Tibial nerve (tissue), 4 donors: ENCODE measurements at regions not wholly inside any gene's neighbourhood (a gene's known extent, or its start where the extent isn't known, plus 50 kb on each side); places are given as distances from the start of the nearest gene placed in this dataset.
"Not testable (repeated sequence)": the region's sequence is repeated elsewhere in the genome, so short reads cannot be mapped to it uniquely, and the experiment has no call there.

Source experiments
- DNase-seq, 2 donors: peaks; one replicate each; pipeline ENCODE4 v3.0.0-alpha.2; 2019; ENCODE audit warnings: low spot score in 2 of 2
- H3K27ac ChIP-seq, 4 donors: fragments of 200-600 bp; sonication (generic) in 3 of 4; one replicate each; pipeline ENCODE4 v1.5.1; 2017 to 2019; ENCODE audit warnings: mild to moderate bottlenecking in 1 of 4
- H3K27me3 ChIP-seq, 2 donors: fragments of 200-600 bp; sonication (generic) in 1 of 2; one replicate each; pipeline versions ENCODE4 v1.5.1 to v1.6.0; 2017 to 2019
- H3K36me3 ChIP-seq, 3 donors: fragments of 200-600 bp; sonication (generic); one replicate each; pipeline ENCODE4 v1.5.1; 2018 to 2019
- H3K4me1 ChIP-seq, 4 donors: fragments of 200-600 bp; sonication (generic) in 3 of 4; one replicate each; pipeline ENCODE4 v1.5.1; 2017 to 2019
- H3K4me3 ChIP-seq, 4 donors: fragments of 200-600 bp; sonication (generic) in 3 of 4; one replicate each; pipeline ENCODE4 v1.5.1; 2017 to 2019; ENCODE audit warnings: mild to moderate bottlenecking in 1 of 4, moderate library complexity in 1 of 4
- H3K9me3 ChIP-seq, 4 donors: fragments of 200-600 bp; sonication (generic) in 3 of 4; one replicate each; pipeline ENCODE4 v1.5.1; 2017 to 2019
- EP300 ChIP-seq, 2 donors: sonication (generic); formaldehyde crosslinking; IDR thresholded peaks; one replicate each; pipeline ENCODE4 v1.6.1; 2017; ENCODE audit warnings: antibody characterized with exemption in 2 of 2, mild to moderate bottlenecking in 1 of 2
- POLR2A ChIP-seq, 2 donors: fragments of 450-650 bp; IDR thresholded peaks; one replicate each; pipeline ENCODE4 v1.6.1; 2017; ENCODE audit warnings: antibody characterized with exemption in 2 of 2, mild to moderate bottlenecking in 2 of 2, moderate library complexity in 2 of 2
- WGBS, 2 donors: methylation state at CpG; one replicate each; pipeline ENCODE4 v1.1.5; 2018; 5-methylcytosine and 5-hydroxymethylcytosine counted together
- TF ChIP-seq, protein P1 (sequence below), 5 experiments: fragments of 200-600 bp in 3 of 5; fragments of 450-650 bp in 2 of 5; sonication (generic) in 3 of 5; IDR thresholded peaks; one replicate each; pipeline ENCODE4 v1.5.1; 2016 to 2019; ENCODE audit warnings: antibody characterized with exemption in 5 of 5, mild to moderate bottlenecking in 3 of 5, moderate library complexity in 2 of 5

DNA sequence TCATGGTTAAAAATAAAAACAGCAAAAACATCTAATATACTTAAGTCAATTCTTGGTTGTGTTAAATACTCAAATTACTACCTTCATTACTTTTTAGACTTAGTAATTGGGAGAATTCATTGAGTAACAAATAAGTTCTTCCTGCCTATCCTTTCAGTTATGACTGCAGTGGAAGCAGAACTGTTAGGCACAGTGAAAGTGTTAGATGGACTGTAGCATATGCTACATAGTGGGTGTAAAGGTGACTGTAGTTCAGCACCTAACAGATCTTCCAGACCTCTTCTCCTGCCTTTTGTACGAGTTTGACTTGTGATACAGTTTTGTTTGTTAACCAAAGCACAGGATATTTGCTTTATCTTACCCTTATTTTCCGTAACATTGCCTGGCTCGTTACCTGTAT, 143.4 kb downstream of the KDM5D start:
- no peak overlapping the region for H3K4me3 ChIP-seq
- TF ChIP-seq, protein P1, sequence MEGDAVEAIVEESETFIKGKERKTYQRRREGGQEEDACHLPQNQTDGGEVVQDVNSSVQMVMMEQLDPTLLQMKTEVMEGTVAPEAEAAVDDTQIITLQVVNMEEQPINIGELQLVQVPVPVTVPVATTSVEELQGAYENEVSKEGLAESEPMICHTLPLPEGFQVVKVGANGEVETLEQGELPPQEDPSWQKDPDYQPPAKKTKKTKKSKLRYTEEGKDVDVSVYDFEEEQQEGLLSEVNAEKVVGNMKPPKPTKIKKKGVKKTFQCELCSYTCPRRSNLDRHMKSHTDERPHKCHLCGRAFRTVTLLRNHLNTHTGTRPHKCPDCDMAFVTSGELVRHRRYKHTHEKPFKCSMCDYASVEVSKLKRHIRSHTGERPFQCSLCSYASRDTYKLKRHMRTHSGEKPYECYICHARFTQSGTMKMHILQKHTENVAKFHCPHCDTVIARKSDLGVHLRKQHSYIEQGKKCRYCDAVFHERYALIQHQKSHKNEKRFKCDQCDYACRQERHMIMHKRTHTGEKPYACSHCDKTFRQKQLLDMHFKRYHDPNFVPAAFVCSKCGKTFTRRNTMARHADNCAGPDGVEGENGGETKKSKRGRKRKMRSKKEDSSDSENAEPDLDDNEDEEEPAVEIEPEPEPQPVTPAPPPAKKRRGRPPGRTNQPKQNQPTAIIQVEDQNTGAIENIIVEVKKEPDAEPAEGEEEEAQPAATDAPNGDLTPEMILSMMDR (IDR thresholded peaks at IDR 0.05), result no peak
- TF ChIP-seq EP300 (IDR thresholded peaks at IDR 0.05), result no peak
- no peaks in the 10 kb centered on the region for H3K4me1 ChIP-seq
- no peaks in the 10 kb centered on the region for H3K36me3 ChIP-seq
- no peak for DNase-seq
- H3K27ac ChIP-seq, result no peak overlapping the region
- H3K27me3 ChIP-seq, result no peaks in the 10 kb centered on the region
- no peaks in the 10 kb centered on the region for H3K9me3 ChIP-seq
- WGBS, 2 donors, result 93% methylated on average over 3 of the region's 3 CpGs; no CpG with 5 or more reads in 1 of the 2 donors

DNA sequence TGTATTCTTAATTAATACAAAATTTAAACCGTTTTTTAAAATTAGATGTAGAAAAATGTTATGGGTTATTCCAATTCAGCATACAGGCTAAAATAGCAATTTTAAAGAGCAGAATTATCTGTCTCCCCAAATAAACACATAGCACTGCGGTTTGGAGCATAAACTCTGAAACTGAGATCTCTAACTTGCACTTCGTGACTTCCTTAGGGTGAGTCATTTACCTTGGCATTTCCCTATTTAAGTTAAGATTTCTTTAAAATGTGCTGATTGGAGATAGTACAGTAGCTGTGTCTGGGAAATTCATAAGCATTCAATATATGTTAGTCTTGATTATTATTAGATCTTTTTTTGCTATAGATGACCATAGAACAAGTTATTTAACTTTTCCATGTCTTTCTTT, 143.8 kb downstream of the KDM5D start:
- Histone ChIP-seq H3K4me3 (no peak overlapping the region), H3K27me3 (no peaks in the 10 kb centered on the region), H3K36me3 (no peaks in the 10 kb centered on the region), H3K4me1 (no peaks in the 10 kb centered on the region), H3K9me3 (no peaks in the 10 kb centered on the region), H3K27ac (no peak overlapping the region)
- TF ChIP-seq EP300 (IDR thresholded peaks at IDR 0.05), result no peak
- TF ChIP-seq POLR2A (IDR thresholded peaks at IDR 0.05), result no peak
- TF ChIP-seq, protein P1 (IDR thresholded peaks at IDR 0.05), result no peak
- no peak for DNase-seq
- WGBS, 2 donors, result 92% methylated on average over 3 of the region's 3 CpGs; no CpG with 5 or more reads in 1 of the 2 donors

DNA sequence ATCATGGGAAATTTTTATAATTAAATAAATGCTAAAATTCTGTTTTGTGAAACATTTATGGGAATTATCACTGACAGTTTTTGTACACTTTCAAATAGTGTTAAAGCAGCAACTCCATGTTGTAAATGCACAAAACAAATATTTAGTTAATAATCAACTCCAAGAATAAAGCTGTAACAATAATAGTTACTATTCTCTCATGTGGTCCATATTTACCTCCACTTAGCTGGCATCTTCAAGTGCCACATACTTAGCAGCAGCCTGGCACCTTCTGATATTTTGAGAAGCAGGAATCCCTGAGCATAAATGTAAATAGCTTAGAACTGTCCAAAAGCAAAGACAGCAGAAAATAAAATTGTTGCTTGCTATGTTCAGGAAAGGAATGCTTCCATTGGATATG, 154.3 kb downstream of the KDM5D start:
- no peaks in the 10 kb centered on the region for H3K27me3 ChIP-seq
- no peaks in the 10 kb centered on the region for H3K4me1 ChIP-seq
- no peak overlapping the region for H3K27ac ChIP-seq
- no peak overlapping the region for H3K4me3 ChIP-seq
- peaks cover 0 to 15% (median 0%) of the 10 kb centered on the region in 3 donors for H3K36me3 ChIP-seq
- no peak for TF ChIP-seq POLR2A (IDR thresholded peaks at IDR 0.05)
- TF ChIP-seq, protein P1 (IDR thresholded peaks at IDR 0.05), result no peak
- no peak for TF ChIP-seq EP300 (IDR thresholded peaks at IDR 0.05)
- H3K9me3 ChIP-seq, result no peaks in the 10 kb centered on the region
- DNase-seq, result no peak

DNA sequence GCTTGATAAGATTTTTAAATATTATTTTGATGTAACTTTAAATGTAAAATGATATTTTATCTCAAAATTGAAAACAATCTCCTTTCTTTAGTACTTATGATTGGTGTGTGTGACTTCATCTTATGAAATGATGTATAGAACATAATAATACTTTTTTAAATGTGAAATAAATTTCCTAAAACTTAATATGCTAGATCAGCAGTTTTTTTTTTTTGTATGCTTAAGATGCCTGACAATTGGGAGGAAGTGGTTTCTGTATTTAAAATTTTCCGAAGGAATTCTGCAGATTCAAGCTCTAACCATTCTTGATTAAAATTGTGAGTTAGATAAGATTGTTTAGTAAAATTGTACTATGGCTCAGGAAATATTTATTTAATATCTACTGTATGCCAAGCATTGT, 154.9 kb downstream of the KDM5D start:
- H3K27ac ChIP-seq, result no peak overlapping the region
- H3K9me3 ChIP-seq, result no peaks in the 10 kb centered on the region
- DNase-seq, result no peak
- H3K4me1 ChIP-seq, result no peaks in the 10 kb centered on the region
- H3K4me3 ChIP-seq, result no peak overlapping the region
- peaks cover 0 to 15% (median 0%) of the 10 kb centered on the region in 3 donors for H3K36me3 ChIP-seq
- TF ChIP-seq EP300 (IDR thresholded peaks at IDR 0.05) (no peak), POLR2A (IDR thresholded peaks at IDR 0.05) (no peak)
- TF ChIP-seq, protein P1 (IDR thresholded peaks at IDR 0.05), result no peak
- 80% methylated on average over 1 of the region's 1 CpG; no CpG with 5 or more reads in 1 of the 2 donors for WGBS, 2 donors
- no peaks in the 10 kb centered on the region for H3K27me3 ChIP-seq

DNA sequence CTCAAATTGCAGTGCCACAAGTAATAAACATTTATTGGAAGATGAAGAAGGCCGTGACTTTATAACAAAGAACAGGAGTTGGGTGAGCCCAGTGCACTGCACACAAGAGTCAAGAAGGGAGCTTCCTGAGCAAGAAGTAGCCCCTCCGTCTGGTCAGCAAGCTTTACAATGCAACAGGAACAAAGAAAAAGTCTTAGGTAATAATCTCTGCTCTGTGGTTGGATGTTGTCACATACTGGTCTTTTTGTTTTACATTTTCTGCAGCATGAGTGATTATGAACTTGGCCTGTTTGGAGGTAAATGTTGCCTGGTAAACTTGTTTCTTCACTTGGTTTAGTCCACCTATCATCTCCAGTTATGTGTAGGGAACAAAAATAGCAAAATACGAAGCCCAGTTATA, 157.2 kb downstream of the KDM5D start:
- Histone ChIP-seq H3K9me3 (no peaks in the 10 kb centered on the region), H3K4me1 (no peaks in the 10 kb centered on the region), H3K4me3 (no peak overlapping the region), H3K27ac (no peak overlapping the region), H3K36me3 (peaks cover 0 to 15% (median 0%) of the 10 kb centered on the region in 3 donors), H3K27me3 (no peaks in the 10 kb centered on the region)
- 87% methylated on average over 3 of the region's 3 CpGs; no CpG with 5 or more reads in 1 of the 2 donors for WGBS, 2 donors
- DNase-seq, result no peak
- no peak for TF ChIP-seq EP300 (IDR thresholded peaks at IDR 0.05)
- TF ChIP-seq, protein P1 (IDR thresholded peaks at IDR 0.05), result no peak
- no peak for TF ChIP-seq POLR2A (IDR thresholded peaks at IDR 0.05)

DNA sequence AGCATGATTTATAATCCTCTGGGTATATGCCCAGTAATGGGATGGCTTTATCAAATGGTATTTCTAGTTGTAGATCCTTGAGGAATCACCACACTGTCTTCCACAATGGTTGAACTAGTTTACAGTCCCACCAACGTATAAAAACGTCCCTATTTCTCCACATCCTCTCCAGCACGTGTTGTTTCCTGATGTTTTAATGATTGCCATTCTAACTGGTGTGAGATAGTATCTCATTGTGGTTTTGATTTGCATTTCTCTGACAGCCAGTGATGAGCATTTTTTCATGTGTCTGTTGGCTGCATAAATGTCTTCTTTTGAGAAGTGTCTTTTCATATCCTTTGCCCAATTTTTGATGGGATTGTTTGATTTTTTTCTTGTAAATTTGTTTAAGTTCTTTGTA, 163.5 kb downstream of the KDM5D start:
- H3K27me3 ChIP-seq, H3K4me3 ChIP-seq, H3K36me3 ChIP-seq, H3K4me1 ChIP-seq, DNase-seq, H3K9me3 ChIP-seq, H3K27ac ChIP-seq: not testable (repeated sequence)
- 68% methylated on average over 3 of the region's 3 CpGs; no CpG with 5 or more reads in 1 of the 2 donors for WGBS, 2 donors
